C4-2B (cell line): ENCODE measurements at regions not wholly inside any gene's neighbourhood (a gene's known extent, or its start where the extent isn't known, plus 50 kb on each side); places are given as distances from the start of the nearest gene placed in this dataset.

Experiments used
- CTCF ChIP-seq: fragments of 450-650 bp; conservative IDR thresholded peaks from 2 replicates; pipeline ENCODE4 v1.5.1; 2017; ENCODE audit warnings: mild to moderate bottlenecking
- ZFX ChIP-seq: fragments of 450-650 bp; IDR thresholded peaks from 2 replicates; pipeline ENCODE4 v1.6.1; 2017

- TF ChIP-seq CTCF (no peak), ZFX (no peak)
Observed at GRCh38 chr17:53119773-53120172, 703.0 kb upstream of the KIF2B start.
